ENCODE measurements at regions not wholly inside any gene's neighbourhood (a gene's known extent, or its start where the extent isn't known, plus 50 kb on each side); places are given as distances from the start of the nearest gene placed in this dataset.

GRCh38 chr5:123776761-123777160, 264.8 kb downstream of the CSNK1G3 start:
- no peak for DNase-seq (ENCODE audit: low spot score)
- no peak for ATAC-seq (ENCODE audit: insufficient number of reproducible peaks, low FRiP score, low read depth)
- no peaks in the 10 kb centered on the region for H3K36me3 ChIP-seq
- no peak overlapping the region for H3K27ac ChIP-seq
- no peak for TF ChIP-seq CTCF (IDR thresholded peaks at IDR 0.05)
- no peaks in the 10 kb centered on the region for H3K9me3 ChIP-seq
- no peaks in the 10 kb centered on the region for H3K27me3 ChIP-seq (replicated peaks; ENCODE audit: insufficient read depth)
- no peak overlapping the region for H3K4me3 ChIP-seq
- H3K4me1 ChIP-seq (ENCODE audit: control insufficient read depth in 1 of 2, low read depth in 2 of 2), result no peaks in the 10 kb centered on the region

- Histone ChIP-seq H3K27ac (no peak overlapping the region), H3K36me3 (no peaks in the 10 kb centered on the region), H3K4me3 (no peak overlapping the region), H3K4me1 (ENCODE audit: control insufficient read depth in 1 of 2, low read depth in 2 of 2) (no peaks in the 10 kb centered on the region), H3K27me3 (replicated peaks; ENCODE audit: insufficient read depth) (no peaks in the 10 kb centered on the region), H3K9me3 (peaks cover 8% of the 10 kb centered on the region)
- TF ChIP-seq CTCF (IDR thresholded peaks at IDR 0.05), result no peak
- DNase-seq (ENCODE audit: low spot score) (no peak), ATAC-seq (ENCODE audit: insufficient number of reproducible peaks, low FRiP score, low read depth) (no peak)
These were observed 259.7 kb downstream of the CSNK1G3 start for GRCh38 chr5:123771715-123772114.

GRCh38 chr5:123763201-123763600, 251.2 kb downstream of the CSNK1G3 start:
- H3K27ac ChIP-seq, result no peak overlapping the region
- no peaks in the 10 kb centered on the region for H3K27me3 ChIP-seq (replicated peaks; ENCODE audit: insufficient read depth)
- no peaks in the 10 kb centered on the region for H3K4me1 ChIP-seq (ENCODE audit: control insufficient read depth in 1 of 2, low read depth in 2 of 2)
- no peak for TF ChIP-seq CTCF (IDR thresholded peaks at IDR 0.05)
- H3K4me3 ChIP-seq, result no peak overlapping the region
- H3K9me3 ChIP-seq, result no peaks in the 10 kb centered on the region
- no peaks in the 10 kb centered on the region for H3K36me3 ChIP-seq
- ATAC-seq (ENCODE audit: insufficient number of reproducible peaks, low FRiP score, low read depth), result no peak
- no peak for DNase-seq (ENCODE audit: low spot score)

- no peak overlapping the region for H3K27ac ChIP-seq
- no peaks in the 10 kb centered on the region for H3K9me3 ChIP-seq
- H3K27me3 ChIP-seq (replicated peaks; ENCODE audit: insufficient read depth), result no peaks in the 10 kb centered on the region
- DNase-seq (ENCODE audit: low spot score) (no peak), ATAC-seq (ENCODE audit: insufficient number of reproducible peaks, low FRiP score, low read depth) (no peak)
- H3K36me3 ChIP-seq, result no peaks in the 10 kb centered on the region
- TF ChIP-seq CTCF (IDR thresholded peaks at IDR 0.05), result no peak
- peaks cover 4 to 25% of the 10 kb centered on the region in 2 donors for H3K4me1 ChIP-seq (ENCODE audit: control insufficient read depth in 1 of 2, low read depth in 2 of 2)
- H3K4me3 ChIP-seq, result no peak overlapping the region
These were observed 244.8 kb downstream of the CSNK1G3 start for GRCh38 chr5:123756816-123757215.

GRCh38 chr5:123756318-123756665, 244.3 kb downstream of the CSNK1G3 start:
- DNase-seq (ENCODE audit: low spot score), result no peak
- Histone ChIP-seq H3K36me3 (no peaks in the 10 kb centered on the region), H3K9me3 (no peaks in the 10 kb centered on the region), H3K4me1 (ENCODE audit: control insufficient read depth in 1 of 2, low read depth in 2 of 2) (peaks cover 4 to 25% of the 10 kb centered on the region in 2 donors), H3K27ac (no peak overlapping the region), H3K27me3 (replicated peaks; ENCODE audit: insufficient read depth) (no peaks in the 10 kb centered on the region), H3K4me3 (no peak overlapping the region)
- no peak for ATAC-seq (ENCODE audit: insufficient number of reproducible peaks, low FRiP score, low read depth)
- TF ChIP-seq CTCF (IDR thresholded peaks at IDR 0.05), result no peak

All from thoracic aorta (tissue), 2 donors.